Pancreas (tissue), 10 donors: ENCODE measurements at regions not wholly inside any gene's neighbourhood (a gene's known extent, or its start where the extent isn't known, plus 50 kb on each side); places are given as distances from the start of the nearest gene placed in this dataset.

Experiments
- ATAC-seq, 4 donors: fragments of 200-7000 bp; cut with Tn5 transposase; one replicate each; pipeline versions ENCODE4 v1.8.0 to v1.9.1; 2020; ENCODE audit warnings: mild to moderate bottlenecking in 4 of 4, moderate library complexity in 4 of 4
- DNase-seq, 6 donors: peaks; one replicate each; pipeline ENCODE4 v3.0.0-alpha.2; 2020
- FAIRE-seq: peaks from 2 replicates; lab custom pipeline; 2012; peaks lifted over from hg19 to GRCh38; lab: Jason Lieb, UNC
- H3K27ac ChIP-seq, 4 donors: fragments of 200-600 bp; sonication (generic); 1 replicate in 3 of 4; 2 replicates in 1 of 4; pipeline versions ENCODE4 v1.5.0 to v1.8.0; 2020
- H3K27me3 ChIP-seq, 4 donors: fragments of 200-600 bp; one replicate each; pipeline ENCODE4 v1.8.0; 2021
- H3K36me3 ChIP-seq, 3 donors: fragments of 200-600 bp; sonication (generic) in 1 of 3; one replicate each; pipeline versions ENCODE4 v1.5.0 to v1.8.0; 2020 to 2021
- H3K4me1 ChIP-seq, 3 donors: fragments of 200-600 bp; one replicate each; pipeline ENCODE4 v1.8.0; 2021
- H3K4me3 ChIP-seq, 4 donors: fragments of 200-600 bp; sonication (generic) in 2 of 4; one replicate each; pipeline versions ENCODE4 v1.5.0 to v1.8.0; 2020 to 2021
- H3K9me3 ChIP-seq, 4 donors: fragments of 200-600 bp; one replicate each; pipeline ENCODE4 v1.8.0; 2021
- CTCF ChIP-seq, 4 donors: fragments of 200-600 bp; sonication (generic) in 3 of 4; IDR thresholded peaks; one replicate each; pipeline versions ENCODE4 v1.5.0 to v1.8.0; 2021; ENCODE audit warnings: antibody characterized with exemption in 4 of 4
- WGBS, 2 donors: extraction: QIAGEN DNeasy Blood & Tissue Kit; methylation state at CpG; one replicate each; pipeline ENCODE4 v1.1.7; 2013; 5-methylcytosine and 5-hydroxymethylcytosine counted together
- intact Hi-C, 3 donors: fragments of 100-400 bp; cut with DNase I; formaldehyde crosslinking; loops; one replicate each; pipeline versions ENCODE4 v1.11.1 to v1.14.2; 2022
- donor health status: healthy with polysubstance abuse.
- donor health status: DM: no; HTN: no; CAD: no; lungs with moderate emphysema.
- donor health status: DM: no; HTN: no; CAD: no.
- donor health status: control.
- donor health status: control.
- donor health status: Bipolar disorder and iron deficiency.
- donor health status: DM: yes; HTN: yes; CAD: no.
- donor health status: DM: no; HTN: no; CAD: no.
- donor health status: DM: no; HTN: no; CAD: no.
- donor health status: DM: yes; HTN: yes; CAD: no.

GRCh38 chr1:222909586-222909985, 94.7 kb downstream of the DISP1 start:
- ATAC-seq (peak in 2 of 4 donors; percentile 32 to 50), FAIRE-seq (no peak), DNase-seq (no peak)
- H3K36me3 ChIP-seq, result no peaks in the 10 kb centered on the region
- H3K9me3 ChIP-seq, result no peaks in the 10 kb centered on the region
- no peak overlapping the region for H3K27ac ChIP-seq
- H3K4me1 ChIP-seq, result no peaks in the 10 kb centered on the region
- WGBS, 2 donors, result 51 to 61% methylated on average over 4 of the region's 4 CpGs
- TF ChIP-seq CTCF (IDR thresholded peaks at IDR 0.05), result no peak
- no peak overlapping the region for H3K4me3 ChIP-seq
- H3K27me3 ChIP-seq, result no peaks in the 10 kb centered on the region
- intact Hi-C loops, result no loop called here

- Histone ChIP-seq H3K27ac (no peak overlapping the region), H3K9me3 (no peaks in the 10 kb centered on the region), H3K36me3 (no peaks in the 10 kb centered on the region), H3K4me3 (no peak overlapping the region), H3K4me1 (peaks cover 0 to 3% (median 0%) of the 10 kb centered on the region in 3 donors), H3K27me3 (no peaks in the 10 kb centered on the region)
- no peak for DNase-seq
- intact Hi-C loops, result no loop called here
- no peak for ATAC-seq
- TF ChIP-seq CTCF (IDR thresholded peaks at IDR 0.05), result no peak
- FAIRE-seq, result no peak
Measured at GRCh38 chr1:222910699-222911098, 95.9 kb downstream of the DISP1 start.

GRCh38 chr1:222911866-222912265, 97.0 kb downstream of the DISP1 start:
- DNase-seq (no peak), ATAC-seq (no peak), FAIRE-seq (no peak)
- H3K9me3 ChIP-seq, result no peaks in the 10 kb centered on the region
- H3K4me3 ChIP-seq, result no peak overlapping the region
- 73 to 77% methylated on average over 1 of the region's 1 CpG for WGBS, 2 donors
- no peaks in the 10 kb centered on the region for H3K27me3 ChIP-seq
- TF ChIP-seq CTCF (IDR thresholded peaks at IDR 0.05), result no peak
- intact Hi-C loops, result no loop called here
- peaks cover 0 to 3% (median 0%) of the 10 kb centered on the region in 3 donors for H3K4me1 ChIP-seq
- no peaks in the 10 kb centered on the region for H3K36me3 ChIP-seq
- H3K27ac ChIP-seq, result no peak overlapping the region

GRCh38 chr1:222912730-222913129, 97.9 kb downstream of the DISP1 start:
- intact Hi-C loops, result no loop called here
- Histone ChIP-seq H3K9me3 (no peaks in the 10 kb centered on the region), H3K4me1 (peaks cover 0 to 3% (median 0%) of the 10 kb centered on the region in 3 donors), H3K36me3 (no peaks in the 10 kb centered on the region), H3K4me3 (no peak overlapping the region), H3K27ac (no peak overlapping the region), H3K27me3 (no peaks in the 10 kb centered on the region)
- FAIRE-seq (no peak), DNase-seq (no peak), ATAC-seq (no peak)
- no peak for TF ChIP-seq CTCF (IDR thresholded peaks at IDR 0.05)

GRCh38 chr1:222914861-222915632, 100.2 kb downstream of the DISP1 start:
- ATAC-seq, result peak in 3 of 4 donors; percentile 21 to 59 (median 24)
- intact Hi-C loops, result no loop called here
- no peak overlapping the region for H3K4me3 ChIP-seq
- H3K4me1 ChIP-seq, result peaks cover 0 to 3% (median 0%) of the 10 kb centered on the region in 3 donors
- no peaks in the 10 kb centered on the region for H3K27me3 ChIP-seq
- FAIRE-seq, result no peak
- no peaks in the 10 kb centered on the region for H3K36me3 ChIP-seq
- no peak for TF ChIP-seq CTCF (IDR thresholded peaks at IDR 0.05)
- 96 to 97% methylated on average over 2 of the region's 2 CpGs for WGBS, 2 donors
- no peak for DNase-seq
- H3K27ac ChIP-seq, result no peak overlapping the region
- no peaks in the 10 kb centered on the region for H3K9me3 ChIP-seq
